WTC11 (cell line): ENCODE measurements at regions not wholly inside any gene's neighbourhood (a gene's known extent, or its start where the extent isn't known, plus 50 kb on each side); places are given as distances from the start of the nearest gene placed in this dataset.

Experiments used
- ATAC-seq: fragments of 200-7000 bp; cut with Tn5 transposase; 2 replicates; pipeline ENCODE4 v1.10.0; 2021; ENCODE audit warnings: mild to moderate bottlenecking, moderate library complexity
- CTCF ChIA-PET: fragments of 300-600 bp; sonication (Branson Sonifier 250); formaldehyde crosslinking; loops from one replicate; lab custom pipeline; 2021; ENCODE audit warnings: antibody characterized with exemption; lab: Charles Lee
- POLR2A ChIA-PET: fragments of 350-600 bp; sonication (Branson Sonifier 250); formaldehyde crosslinking; loops from one replicate; lab custom pipeline; 2021; ENCODE audit warnings: antibody characterized with exemption; lab: Charles Lee
- DNase-seq: peaks from one replicate; pipeline ENCODE4 v3.0.0; 2021; ENCODE audit warnings: low spot score
- H3K27ac Mint-ChIP-seq: 2 replicates; pipeline ENCODE4 v1.8.0; 2021; ENCODE audit warnings: mixed read lengths
- H3K27me3 Mint-ChIP-seq: 2 replicates; pipeline ENCODE4 v1.8.0; 2021; ENCODE audit warnings: low read depth, mild to moderate bottlenecking, moderate library complexity, mixed read lengths
- H3K36me3 Mint-ChIP-seq: 2 replicates; pipeline ENCODE4 v1.8.0; 2021; ENCODE audit warnings: mixed read lengths
- H3K4me1 Mint-ChIP-seq: 2 replicates; pipeline ENCODE4 v1.8.0; 2022; ENCODE audit warnings: mixed read lengths
- H3K4me3 Mint-ChIP-seq: 2 replicates; pipeline ENCODE4 v1.8.0; 2021; ENCODE audit warnings: mild to moderate bottlenecking, moderate library complexity, mixed read lengths
- H3K9me3 Mint-ChIP-seq: 2 replicates; pipeline ENCODE4 v1.8.0; 2021; ENCODE audit warnings: mixed read lengths
- CBFB ChIP-seq: sonication (generic); formaldehyde crosslinking; IDR thresholded peaks from 2 replicates; pipeline ENCODE4 v1.8.1; 2022; ENCODE audit warnings: mild to moderate bottlenecking, low read depth, missing genetic modification reagents
- CTCF ChIP-seq: fragments of 200-600 bp; IDR thresholded peaks from 2 replicates; pipeline ENCODE4 v1.8.0; 2022; ENCODE audit warnings: antibody characterized with exemption
- E2F4 ChIP-seq: sonication (generic); formaldehyde crosslinking; IDR thresholded peaks from 2 replicates; pipeline ENCODE4 v1.8.1; 2022; ENCODE audit warnings: low read depth, mild to moderate bottlenecking, moderate library complexity, missing genetic modification reagents, borderline replicate concordance
- GABPB1 ChIP-seq: sonication (generic); formaldehyde crosslinking; IDR thresholded peaks from 2 replicates; pipeline ENCODE4 v1.8.1; 2023; ENCODE audit warnings: mild to moderate bottlenecking, missing genetic modification reagents
- JUN ChIP-seq: sonication (generic); formaldehyde crosslinking; IDR thresholded peaks from 2 replicates; pipeline ENCODE4 v1.8.0; 2023; ENCODE audit warnings: mild to moderate bottlenecking, missing genetic modification reagents
- KAT7 ChIP-seq: sonication (generic); formaldehyde crosslinking; IDR thresholded peaks from 2 replicates; pipeline ENCODE4 v1.8.1; 2023; ENCODE audit warnings: missing genetic modification reagents, mild to moderate bottlenecking, borderline replicate concordance
- NR1H2 ChIP-seq: sonication (generic); formaldehyde crosslinking; IDR thresholded peaks from 2 replicates; pipeline ENCODE4 v1.9.0; 2021; ENCODE audit warnings: mild to moderate bottlenecking, moderate library complexity, missing genetic modification reagents
- NR2C2 ChIP-seq: sonication (generic); formaldehyde crosslinking; IDR thresholded peaks from 2 replicates; pipeline ENCODE4 v1.8.0; 2022; ENCODE audit warnings: mild to moderate bottlenecking, missing genetic modification reagents
- OVOL2 ChIP-seq: fragments of 250-450 bp; sonication (Bioruptor Pico); IDR thresholded peaks from 2 replicates; pipeline ENCODE4 v1.9.0; 2021; ENCODE audit warnings: mild to moderate bottlenecking, borderline replicate concordance
- PREB ChIP-seq: sonication (generic); formaldehyde crosslinking; IDR thresholded peaks from 2 replicates; pipeline ENCODE4 v1.8.1; 2022; ENCODE audit warnings: mild to moderate bottlenecking, missing genetic modification reagents, moderate library complexity, borderline replicate concordance
- TF ChIP-seq, protein P1 (sequence below): fragments of 250-450 bp; sonication (Bioruptor Pico); conservative IDR thresholded peaks from 2 replicates; pipeline ENCODE4 v1.9.0; 2021; ENCODE audit warnings: mild to moderate bottlenecking
- TF ChIP-seq, protein P2 (sequence below): sonication (generic); formaldehyde crosslinking; IDR thresholded peaks from 2 replicates; pipeline ENCODE4 v1.8.1; 2022; ENCODE audit warnings: low read depth, missing genetic modification reagents, borderline replicate concordance

GRCh38 chr11:42958635-42959034 lies 353.2 kb upstream of the API5 start (continued):
- TF ChIP-seq PREB (CRISPR knock-in tag): no peak

- Mint-ChIP-seq H3K36me3 (no peaks in the 10 kb centered on the region), H3K4me3 (no peak overlapping the region), H3K27ac (no peak overlapping the region), H3K4me1 (no peaks in the 10 kb centered on the region), H3K9me3 (peaks cover 12% of the 10 kb centered on the region; the same call in 1 of the 2 replicates), H3K27me3 (no peaks in the 10 kb centered on the region; the same call in 1 of the 2 replicates)
- DNase-seq (no peak), ATAC-seq (no peak)
- CTCF ChIA-PET: no interaction called here
- TF ChIP-seq OVOL2 (CRISPR knock-in tag) (no peak), NR2C2 (CRISPR knock-in tag) (no peak), E2F4 (CRISPR knock-in tag) (no peak), CTCF (no peak), KAT7 (no peak)
- POLR2A ChIA-PET: interaction anchor here (0.7 kb wide), 1 partner anchor 8 kb away, joined by 3 read pairs; no protein-coding TSS in a partner anchor
Measured at GRCh38 chr11:42960521-42961088, 351.2 kb upstream of the API5 start.

GRCh38 chr11:42967653-42968052 lies 344.1 kb upstream of the API5 start:
- H3K27me3 Mint-ChIP-seq: no peaks in the 10 kb centered on the region; the same call in 1 of the 2 replicates
- ChIA-PET CTCF (no interaction called here), POLR2A (no interaction called here)
- no peak for ATAC-seq
- TF ChIP-seq CBFB: no peak
- TF ChIP-seq JUN (CRISPR knock-in tag): no peak
- no peak for DNase-seq
- H3K4me1 Mint-ChIP-seq: no peaks in the 10 kb centered on the region
- H3K4me3 Mint-ChIP-seq: no peak overlapping the region
- H3K36me3 Mint-ChIP-seq: no peaks in the 10 kb centered on the region
- no peak overlapping the region for H3K27ac Mint-ChIP-seq
- H3K9me3 Mint-ChIP-seq: 0 out of 2 replicates have a peak, but pooled peaks cover 4% of the 10 kb centered on the region

DNA sequence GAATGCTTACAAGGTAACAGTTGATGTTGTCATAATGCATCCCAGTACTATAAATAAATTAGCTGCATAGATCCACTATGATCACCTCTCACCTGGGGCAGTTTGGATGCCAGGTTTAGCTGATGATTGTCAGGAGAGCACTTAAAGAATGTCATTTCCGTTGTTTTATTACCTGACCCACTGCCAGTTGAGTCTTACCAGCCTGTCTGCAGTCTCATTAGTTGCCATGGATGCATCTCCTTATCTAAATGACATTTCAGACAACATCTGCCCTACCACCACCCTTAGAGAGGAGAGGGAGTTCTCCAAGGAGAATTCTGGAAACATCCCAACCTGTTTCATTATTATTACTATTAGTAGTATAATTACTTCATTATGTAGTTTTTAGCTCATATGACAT lies 339.1 kb upstream of the API5 start:
- no peak for DNase-seq
- TF ChIP-seq, protein P1, sequence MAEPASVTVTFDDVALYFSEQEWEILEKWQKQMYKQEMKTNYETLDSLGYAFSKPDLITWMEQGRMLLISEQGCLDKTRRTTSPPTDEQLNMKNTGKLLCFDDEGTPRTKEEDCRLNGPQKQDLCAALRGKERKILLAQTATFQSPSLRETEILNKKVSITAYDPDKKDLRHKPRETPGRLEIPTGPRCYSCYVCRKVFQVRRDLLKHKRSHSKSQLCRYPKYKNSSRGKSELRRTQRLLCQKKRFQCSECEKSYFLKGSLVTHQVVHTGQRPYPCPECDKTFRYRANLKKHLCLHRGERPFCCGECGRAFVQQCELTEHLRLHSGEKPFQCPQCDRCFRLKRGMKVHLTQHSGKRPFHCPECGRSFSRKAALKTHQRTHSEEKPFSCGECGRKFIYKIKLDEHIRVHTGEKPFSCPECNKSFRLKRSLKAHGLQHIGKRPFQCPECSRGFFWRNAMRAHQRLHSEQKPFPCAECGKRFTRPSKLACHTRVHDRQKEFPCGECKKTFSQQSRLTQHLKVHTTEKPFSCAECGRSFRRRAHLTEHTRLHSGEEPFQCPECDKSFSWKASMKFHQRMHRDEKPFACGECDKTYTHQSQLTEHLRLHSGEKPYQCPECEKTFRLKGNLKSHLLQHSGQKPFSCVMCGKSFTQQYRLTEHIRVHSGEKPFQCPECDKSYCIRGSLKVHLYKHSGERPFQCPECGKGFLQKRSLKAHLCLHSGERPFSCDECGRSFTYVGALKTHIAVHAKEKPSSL (CRISPR knock-in tag): no peak
- TF ChIP-seq, protein P2, sequence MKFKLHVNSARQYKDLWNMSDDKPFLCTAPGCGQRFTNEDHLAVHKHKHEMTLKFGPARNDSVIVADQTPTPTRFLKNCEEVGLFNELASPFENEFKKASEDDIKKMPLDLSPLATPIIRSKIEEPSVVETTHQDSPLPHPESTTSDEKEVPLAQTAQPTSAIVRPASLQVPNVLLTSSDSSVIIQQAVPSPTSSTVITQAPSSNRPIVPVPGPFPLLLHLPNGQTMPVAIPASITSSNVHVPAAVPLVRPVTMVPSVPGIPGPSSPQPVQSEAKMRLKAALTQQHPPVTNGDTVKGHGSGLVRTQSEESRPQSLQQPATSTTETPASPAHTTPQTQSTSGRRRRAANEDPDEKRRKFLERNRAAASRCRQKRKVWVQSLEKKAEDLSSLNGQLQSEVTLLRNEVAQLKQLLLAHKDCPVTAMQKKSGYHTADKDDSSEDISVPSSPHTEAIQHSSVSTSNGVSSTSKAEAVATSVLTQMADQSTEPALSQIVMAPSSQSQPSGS: no peak
- TF ChIP-seq GABPB1 (CRISPR knock-in tag): no peak
- no peak for TF ChIP-seq NR1H2 (CRISPR knock-in tag)
- Mint-ChIP-seq H3K36me3 (no peaks in the 10 kb centered on the region), H3K9me3 (no peaks in the 10 kb centered on the region), H3K4me3 (no peak overlapping the region), H3K27me3 (no peaks in the 10 kb centered on the region), H3K4me1 (peaks cover 16% of the 10 kb centered on the region), H3K27ac (no peak overlapping the region)
- POLR2A ChIA-PET: no interaction called here
- CTCF ChIA-PET: interaction anchor here (1.1 kb wide), 1 partner anchor 10 kb away, joined by 3 read pairs; no protein-coding TSS in a partner anchor
- ATAC-seq: no peak
